ENCODE measurements at regions not wholly inside any gene's neighbourhood (a gene's known extent, or its start where the extent isn't known, plus 50 kb on each side); places are given as distances from the start of the nearest gene placed in this dataset.

GRCh38 chr14:62546862-62547474, 498.3 kb downstream of the KCNH5 start:
- TF ChIP-seq CTCF (IDR thresholded peaks at IDR 0.05; ENCODE audit: borderline replicate concordance, extremely low read depth, low read length, poor library complexity, severe bottlenecking), result no peak
- TF ChIP-seq EZH2 (IDR thresholded peaks at IDR 0.05; ENCODE audit: borderline replicate concordance, low read depth, low read length, severe bottlenecking), result no peak
